SIG-M5 (cell line): ENCODE measurements at regions not wholly inside any gene's neighbourhood (a gene's known extent, or its start where the extent isn't known, plus 50 kb on each side); places are given as distances from the start of the nearest gene placed in this dataset.

Experiments
- DNase-seq: peaks from one replicate; lab custom pipeline; 2025; lab: John Stamatoyannopoulos, UW

DNA sequence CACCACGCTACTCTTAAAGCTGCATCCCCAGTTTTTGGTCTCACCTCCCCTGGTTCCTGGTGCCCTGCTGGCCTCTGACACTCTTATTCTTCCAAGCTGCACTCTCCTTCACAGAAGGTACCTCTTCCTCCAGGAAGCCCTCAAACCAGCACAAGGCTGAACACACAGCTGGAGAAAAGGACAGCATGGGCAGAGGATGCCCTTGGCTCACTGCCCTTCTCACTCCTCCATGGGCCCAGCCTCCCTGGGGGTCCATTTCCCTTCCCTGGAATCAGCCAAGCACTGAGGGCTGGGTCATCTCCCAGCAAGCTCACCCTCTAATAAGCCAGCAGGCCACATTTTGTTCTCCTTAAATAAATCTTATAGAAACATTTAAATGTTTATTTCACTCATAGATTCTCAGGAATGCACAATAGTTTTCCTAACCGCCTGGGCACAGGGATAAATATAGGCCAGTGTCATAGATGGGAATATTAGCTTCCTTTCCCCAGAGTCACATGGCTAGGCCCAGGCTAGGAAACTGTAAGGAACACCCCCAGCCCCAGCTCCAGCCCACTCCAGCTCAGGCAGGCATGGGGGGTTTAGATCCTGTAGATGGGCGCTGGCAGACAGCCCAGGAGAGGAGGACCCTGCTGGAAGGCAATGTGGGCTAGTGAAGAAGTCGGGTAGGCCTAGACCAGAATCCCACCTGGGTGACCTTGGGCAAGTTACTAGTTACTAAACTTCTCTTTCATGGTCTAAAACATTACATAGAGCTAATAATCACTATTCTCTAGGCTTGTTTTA, 51.5 kb downstream of the IRAG1 start:
- DNase-seq = no peak

DNA sequence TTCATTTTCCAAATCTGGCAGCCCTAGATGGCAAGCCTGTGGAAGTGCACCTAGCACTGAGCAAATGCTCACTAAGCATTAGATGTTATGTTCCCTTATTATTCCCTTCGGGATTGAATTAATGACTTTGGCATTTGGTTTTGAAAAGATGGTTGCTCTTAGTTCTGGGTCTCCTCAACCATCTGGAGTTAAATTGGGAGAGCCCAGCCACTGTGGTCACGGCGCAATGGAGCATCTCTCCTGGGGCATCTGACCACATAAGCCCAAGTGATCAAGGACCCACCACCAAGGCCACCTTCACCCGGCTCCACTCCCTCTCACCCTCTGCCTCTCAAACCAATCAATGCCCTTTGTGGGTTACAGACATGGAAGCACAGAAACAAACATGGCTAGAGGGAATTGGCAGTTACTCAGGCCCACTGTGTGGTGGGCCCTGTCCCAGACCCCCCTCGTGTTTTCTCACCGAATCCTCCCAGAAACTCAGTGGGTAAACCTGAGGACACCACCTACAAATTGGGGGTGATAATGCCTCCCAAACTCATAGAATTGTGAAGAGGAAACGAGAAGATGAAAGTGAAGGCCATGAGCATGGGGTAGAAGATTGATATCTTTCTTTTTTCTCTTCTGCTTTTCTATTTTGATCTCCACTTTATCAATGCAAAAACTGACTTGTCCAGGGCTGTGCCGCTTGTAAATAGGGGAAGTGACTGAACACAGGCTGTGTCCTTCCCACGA, 52.2 kb downstream of the IRAG1 start:
- DNase-seq = peak; percentile 32

DNA sequence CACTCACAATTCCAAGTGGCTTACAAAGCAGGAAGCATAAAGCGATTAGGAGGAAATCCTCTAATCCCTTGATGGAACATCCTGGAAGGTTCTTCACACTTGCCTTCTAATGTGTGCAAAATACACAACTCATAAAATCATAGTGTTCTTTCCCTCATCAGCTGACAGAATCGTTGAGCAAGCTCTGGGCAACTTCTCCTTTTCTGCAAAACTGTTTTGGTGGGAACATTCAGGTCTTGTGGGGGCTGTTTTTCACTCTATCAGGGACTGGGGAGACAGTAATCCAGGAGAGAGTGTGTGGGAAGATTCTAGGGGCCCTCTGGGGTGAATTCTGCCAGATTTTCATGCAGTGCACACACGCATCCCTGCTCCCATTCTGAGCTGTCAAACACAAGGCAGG, 53.2 kb downstream of the IRAG1 start:
- no peak for DNase-seq

DNA sequence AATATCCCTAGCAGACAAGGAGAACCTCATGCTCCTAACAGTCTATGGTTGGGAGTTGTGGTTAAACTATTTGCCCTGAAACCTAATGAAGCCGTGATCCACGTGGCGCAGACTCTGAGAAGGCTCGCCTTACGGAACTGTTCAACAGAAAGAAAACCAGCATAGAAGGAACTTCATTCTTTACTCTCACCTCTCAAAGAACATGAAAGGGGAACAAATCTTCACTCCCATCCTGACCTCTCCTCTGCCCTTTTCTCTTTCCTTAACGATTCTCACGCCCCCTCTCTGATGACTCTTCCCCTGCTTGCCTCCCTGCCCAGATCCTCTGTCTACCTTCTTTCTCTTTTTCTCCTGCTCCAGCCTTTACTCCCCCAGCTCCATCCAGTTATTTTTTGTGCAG, 54.2 kb downstream of the IRAG1 start:
- no peak for DNase-seq

DNA sequence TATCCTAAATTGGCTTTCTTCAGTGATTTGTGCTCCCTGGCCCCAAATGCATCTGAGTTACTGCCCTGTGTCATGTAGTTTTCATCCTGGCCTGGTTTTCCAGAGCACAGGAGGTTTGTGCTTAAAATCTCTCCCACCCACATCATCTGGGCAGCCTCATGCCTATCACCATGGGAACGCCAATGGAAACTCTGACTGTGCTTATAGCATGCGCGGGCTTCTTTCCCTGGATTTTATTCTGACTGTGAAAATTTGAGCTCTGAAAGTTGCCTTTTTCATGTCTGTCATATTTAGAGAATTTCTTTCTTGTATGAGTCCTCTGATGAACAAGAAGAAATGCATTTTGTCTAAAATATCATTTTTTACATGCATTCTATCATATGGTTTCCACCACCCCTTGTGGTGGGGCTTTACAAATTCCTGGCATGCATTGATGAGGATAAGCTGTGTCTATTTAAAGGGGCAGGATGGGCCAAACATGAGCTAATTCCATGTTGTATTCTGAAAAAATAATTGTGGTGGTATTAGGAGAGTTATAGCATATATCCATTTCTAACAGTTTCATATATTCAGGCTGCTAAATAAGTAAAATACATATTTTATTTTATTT, 55.1 kb downstream of the IRAG1 start:
- DNase-seq = no peak

DNA sequence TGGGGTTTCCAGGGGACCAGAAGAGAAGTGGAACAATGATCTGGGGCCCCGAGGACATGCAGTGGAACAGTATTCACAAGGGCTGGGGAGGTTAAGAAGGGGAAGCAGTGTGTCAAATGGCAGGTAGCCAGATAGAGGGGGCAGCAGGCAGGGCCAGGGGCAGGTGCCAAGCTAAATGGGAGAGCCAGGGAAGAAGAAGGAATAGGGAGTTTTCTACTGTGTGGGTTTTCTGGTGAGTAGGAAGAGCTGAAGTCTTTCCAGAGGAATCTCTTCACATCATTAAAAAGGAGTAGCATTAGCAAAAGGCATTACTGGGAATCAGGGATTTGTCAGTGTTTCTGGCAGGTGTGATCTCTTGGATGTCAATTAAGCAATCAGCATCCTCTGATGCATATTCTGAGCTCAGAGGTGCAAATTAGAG, 55.8 kb downstream of the IRAG1 start:
- DNase-seq = no peak

DNA sequence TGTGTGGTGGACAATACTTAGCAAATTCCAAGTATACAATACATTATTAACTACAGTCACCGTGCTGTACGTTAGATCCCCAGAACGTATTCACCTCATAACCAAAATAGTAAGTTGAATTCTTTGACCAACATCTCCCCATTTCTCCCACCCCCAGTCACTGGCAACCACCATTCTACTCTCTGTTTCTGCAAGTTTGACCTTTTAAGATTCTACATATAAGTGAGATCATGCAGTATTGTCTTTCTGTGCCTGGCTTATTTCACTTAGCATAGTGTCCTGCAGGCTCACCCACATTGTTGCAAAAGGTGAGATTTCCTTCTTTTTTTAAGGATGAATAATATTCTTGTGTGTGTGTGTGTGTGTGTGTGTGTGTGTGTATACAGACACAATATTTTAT, 59.1 kb downstream of the IRAG1 start:
- DNase-seq = no peak

DNA sequence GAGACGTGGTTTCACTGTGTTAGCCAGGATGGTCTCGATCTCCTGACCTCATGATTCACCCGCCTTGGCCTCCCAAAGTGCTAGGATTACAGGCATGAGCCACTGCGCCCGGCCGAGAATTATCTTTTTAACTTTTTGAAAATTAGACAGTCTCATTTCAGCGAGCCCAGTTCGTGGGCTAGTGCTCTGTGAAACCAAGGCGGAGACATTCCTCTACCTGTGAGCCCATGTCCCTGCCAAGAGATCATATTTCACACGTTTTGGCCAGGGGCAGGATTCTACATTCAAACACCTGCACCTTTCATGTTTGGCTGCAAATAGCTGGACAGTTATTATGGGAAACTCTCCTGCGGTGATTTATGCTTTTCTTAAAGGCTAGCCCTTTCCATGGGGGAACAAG, 60.3 kb downstream of the IRAG1 start:
- no peak for DNase-seq

DNA sequence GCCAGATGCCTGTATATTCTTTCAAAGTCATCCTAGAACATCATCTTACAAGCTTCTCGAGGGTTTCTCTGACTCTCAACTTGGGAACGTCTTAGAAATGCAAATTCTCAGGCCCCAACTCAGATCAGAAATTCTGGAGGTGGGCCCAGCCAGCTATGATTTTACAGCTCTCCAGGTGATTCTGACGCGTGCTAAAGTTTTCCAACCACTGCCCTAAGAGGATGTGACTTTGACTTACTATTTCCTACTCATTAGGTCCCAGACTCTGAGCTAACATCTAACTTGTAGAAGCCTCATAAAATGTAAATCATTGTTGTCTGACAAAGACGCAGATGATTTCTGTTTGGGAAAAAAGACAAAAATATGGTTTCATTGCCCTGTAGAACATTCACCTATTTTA, 61.1 kb downstream of the IRAG1 start:
- DNase-seq = no peak

DNA sequence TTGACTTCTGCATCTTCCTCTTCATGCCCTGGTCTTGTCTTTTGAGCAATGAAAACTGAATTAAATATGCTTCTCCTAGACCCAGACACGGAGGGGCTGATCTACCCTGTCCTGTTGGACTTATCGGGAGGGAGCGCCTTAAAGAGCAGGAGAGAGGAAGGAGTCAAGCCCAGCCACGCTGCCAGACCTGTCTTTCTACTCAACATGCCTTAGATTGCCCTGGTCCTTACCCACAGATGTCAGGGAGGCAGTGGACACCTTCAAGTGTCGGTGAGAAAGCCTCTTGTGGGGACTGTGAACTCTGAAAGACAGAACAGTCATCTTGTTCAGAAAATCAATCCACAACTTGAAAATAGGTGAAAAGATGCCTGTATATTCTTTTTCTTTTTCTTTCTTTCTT, 61.8 kb downstream of the IRAG1 start:
- no peak for DNase-seq

DNA sequence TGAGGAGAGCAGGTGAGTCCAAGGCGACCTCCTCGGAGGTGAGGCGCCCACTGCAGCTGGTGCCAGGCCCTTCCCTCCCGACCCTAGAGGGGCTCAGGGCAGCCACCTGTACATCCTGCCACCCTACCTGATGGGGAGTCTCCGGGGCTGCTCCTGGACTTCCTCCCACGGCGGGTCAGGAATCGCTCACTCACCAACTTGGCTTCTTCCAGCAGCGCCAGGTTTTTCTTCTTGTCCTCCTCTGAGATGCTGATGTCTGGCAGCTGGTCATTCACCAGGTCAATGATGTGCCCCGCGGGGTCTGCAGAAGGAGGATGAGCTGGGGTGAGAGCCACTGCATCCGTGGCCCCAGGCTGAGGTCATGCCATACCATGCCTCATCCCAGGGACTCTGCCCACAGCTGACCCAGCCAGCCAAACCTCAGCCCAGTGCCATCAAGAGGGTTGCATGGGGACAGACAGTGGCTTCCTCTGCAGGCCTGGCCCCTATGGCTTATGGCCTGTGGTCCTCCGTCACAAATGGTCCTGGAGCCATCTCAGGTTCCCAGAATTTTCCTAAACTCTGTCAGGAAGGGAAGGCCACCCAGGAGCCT, 61.0 kb upstream of the LYVE1 start:
- DNase-seq = no peak

DNA sequence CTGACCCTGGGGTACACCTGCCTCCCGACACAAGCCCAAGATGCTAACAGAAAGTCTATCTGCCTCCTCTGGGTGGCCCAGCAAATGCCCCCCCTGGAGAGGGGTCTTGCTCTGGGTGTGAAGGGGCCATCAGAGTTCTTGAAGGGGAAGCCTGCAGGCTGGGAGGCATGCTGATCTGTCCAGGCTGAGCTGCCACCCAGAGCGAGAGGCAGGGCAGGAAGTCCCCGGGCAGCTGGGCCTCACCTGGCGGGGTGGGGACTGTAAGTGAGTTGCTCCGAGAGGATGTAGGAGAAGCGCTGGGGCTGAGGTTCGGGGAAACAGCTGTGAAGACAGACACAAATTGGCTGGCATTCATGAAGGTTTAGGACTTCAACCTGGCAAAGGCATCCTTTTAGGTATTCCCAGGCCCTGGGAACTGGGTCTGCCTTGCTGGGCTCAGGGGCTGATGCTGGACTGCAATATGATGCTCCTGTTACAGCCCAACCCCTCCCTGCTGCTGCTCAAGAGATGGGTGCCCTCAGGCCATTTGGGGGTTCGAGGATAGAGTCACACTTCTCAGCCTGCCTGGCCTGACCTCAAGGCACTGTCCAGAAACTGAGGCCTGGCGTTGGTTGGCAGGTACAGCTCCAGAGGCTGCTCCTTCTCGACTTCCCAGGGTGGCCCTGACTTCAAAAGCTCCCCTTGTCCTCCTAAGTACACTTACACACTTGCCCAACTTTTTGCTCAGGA, 60.2 kb upstream of the LYVE1 start:
- no peak for DNase-seq

DNA sequence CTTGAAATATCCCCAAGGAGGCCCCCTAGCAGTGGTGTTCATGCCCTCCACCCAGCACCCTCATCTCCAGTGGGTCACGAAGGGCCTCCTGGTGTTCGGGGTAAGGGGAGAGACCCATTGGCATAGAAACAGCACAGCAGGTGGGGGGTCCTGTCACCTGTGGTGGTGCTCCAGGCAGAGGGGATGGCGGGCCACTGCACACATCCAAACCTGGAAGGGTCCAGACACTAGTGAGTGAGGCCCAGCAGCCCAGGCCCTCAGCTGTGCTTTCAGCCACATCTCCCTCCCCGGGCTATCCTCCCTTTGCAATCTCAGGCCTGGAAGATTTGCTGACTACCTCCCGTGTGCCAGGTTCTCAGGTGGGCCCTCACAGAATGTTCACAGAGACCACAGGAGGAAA, 59.4 kb upstream of the LYVE1 start:
- DNase-seq = no peak

DNA sequence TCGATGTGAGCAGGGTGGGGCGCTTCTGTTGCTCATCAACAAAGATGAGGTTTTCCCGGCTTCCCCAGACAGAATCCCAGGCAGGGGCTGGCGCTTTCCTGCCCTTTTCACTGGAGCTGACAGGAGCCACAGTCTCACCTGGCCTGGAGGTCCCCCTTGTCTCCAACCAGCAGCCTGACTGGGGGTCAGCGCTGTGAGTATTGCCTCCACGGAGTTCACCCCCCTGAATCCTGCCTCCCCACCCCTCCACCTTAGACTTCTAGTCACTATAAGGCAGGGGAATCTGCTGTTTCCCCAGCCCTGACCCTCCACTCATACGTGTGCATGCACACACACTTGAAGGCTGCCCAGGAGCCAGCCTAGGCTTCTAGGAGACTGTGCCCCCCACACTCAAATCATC, 58.8 kb upstream of the LYVE1 start:
- no peak for DNase-seq

DNA sequence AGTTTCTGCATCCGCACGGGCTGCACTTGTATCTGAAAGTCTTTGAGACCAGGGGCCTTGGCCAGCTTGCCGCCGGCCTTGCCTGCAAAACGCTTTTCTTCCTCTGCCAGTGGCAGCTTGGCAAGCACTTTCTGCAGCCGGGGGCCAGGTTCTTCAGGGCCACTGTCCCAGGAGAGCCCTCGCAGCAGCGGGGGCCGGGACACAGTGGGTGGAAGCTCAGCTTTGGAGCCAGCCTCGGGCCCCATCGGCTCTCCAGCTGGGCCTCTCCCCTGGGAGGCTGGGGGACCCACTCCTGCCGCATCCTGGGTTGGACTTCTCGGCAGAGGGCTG, 57.5 kb upstream of the LYVE1 start:
- no peak for DNase-seq

DNA sequence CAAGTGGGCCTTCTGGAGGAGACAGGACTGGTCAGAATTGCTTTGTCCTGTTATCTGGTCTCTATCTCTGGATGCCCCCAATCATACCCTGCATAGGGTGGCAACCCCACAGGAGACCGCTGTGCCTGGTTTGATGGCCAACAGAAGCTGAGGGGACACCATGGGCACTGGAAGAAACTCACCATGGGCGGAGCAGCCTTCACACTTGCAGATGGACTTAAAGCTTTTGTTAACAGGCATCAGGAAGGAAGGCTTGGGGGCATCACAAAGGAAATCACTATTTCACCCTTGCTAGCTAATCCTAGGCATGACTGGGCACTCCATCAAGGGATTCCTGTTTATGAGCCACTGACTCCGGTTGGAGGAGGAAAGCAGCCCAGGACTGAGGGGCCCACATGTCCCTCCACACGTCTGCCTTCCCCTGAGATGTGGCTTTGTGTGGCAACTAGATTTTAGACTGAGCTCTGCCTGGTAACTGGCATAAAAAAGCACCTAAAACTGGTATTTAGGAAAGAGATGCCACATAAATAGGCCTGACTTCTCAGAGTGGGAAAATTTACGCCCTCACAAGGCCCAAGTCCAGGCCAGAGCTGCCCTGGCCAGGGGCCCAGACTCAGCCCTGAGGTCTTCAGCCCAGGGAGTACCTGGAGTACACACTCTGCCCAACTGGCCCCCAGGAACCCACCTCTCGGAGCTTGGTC, 57.0 kb upstream of the LYVE1 start:
- no peak for DNase-seq

DNA sequence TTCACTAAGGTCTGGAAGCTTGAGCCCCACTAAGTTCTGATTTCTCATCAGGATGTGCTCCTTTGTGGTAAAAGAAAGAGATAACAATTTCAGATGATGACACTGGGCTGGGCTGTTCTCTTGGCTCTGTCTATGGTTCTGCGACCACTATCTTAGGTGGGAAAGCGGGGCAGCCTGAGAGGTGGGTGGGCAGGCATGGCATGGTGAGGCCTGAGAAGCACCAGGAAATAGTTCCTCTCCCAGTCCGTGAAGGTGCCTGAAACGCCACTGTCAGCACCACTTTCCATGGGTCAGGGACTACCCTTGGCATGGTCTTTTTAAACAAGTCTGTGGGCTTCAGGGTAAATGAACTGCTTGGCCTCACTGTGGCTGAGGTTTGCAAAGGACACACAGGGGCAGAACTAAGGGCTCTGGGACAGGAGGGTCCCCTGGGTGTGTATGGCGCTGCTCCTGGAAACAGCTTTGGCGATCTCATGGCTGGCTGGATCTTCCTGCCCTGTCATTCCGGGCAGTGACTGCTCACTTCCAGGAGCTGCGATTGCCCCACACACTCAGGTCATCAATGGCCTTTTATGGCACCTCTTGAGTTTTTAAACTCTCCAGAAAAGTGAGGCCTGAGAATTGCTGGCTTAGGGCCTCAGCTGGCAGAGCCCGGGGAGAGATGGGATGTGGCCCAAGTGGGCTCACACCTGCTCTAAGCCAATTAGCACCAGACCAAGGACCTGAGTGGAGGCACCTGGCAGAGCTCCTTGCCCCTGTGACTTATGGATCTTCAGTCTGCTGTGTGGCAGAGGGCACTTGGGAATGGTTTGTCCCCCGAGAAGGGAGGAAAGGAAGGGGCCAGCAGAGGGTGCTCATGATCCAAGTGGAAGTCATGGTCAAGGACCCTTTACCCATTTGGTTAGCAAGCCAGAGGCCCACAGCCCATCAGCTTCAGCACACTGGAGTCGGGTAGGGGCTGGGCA, 55.6 kb upstream of the LYVE1 start:
- DNase-seq = no peak

DNA sequence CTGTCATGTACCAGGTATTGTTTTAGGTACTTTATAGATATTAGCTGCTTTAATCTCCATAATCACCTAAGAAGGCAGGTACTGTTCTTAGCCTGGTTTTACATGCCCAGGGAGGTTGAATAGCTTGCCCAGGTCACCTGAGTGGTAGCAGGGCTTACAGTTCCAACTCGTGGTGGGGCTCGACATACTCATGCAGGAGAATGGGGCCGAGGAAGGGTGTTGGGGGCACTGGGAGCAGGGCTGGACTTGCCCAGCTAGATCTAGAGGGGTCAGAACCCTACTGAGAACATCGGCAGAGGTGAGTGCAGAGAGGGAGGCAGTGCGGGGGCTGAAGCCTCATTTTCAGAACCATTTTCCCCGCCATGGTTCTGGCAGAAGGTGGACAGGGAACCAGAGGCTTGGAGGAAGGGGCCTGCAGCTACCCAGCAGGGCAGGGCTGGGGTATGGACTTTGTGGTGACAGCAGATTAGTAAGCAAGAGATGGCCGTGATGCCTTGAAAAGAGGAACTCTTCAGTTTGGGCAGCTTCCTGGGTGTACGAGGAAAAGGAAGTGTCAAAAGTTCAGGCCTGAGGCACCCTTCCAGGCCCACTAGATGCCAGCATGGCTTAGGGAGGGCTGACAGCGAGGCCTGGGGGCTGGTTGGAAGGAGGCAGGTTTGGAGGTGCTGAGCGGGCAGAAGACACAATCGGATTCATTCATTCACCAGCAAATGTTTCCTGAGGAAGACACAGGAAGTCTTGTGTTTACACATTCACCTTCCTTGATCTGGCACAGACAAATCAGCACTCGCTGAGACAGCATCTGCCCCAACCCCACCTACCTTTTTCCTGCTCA, 54.7 kb upstream of the LYVE1 start:
- DNase-seq = peak; percentile 73

DNA sequence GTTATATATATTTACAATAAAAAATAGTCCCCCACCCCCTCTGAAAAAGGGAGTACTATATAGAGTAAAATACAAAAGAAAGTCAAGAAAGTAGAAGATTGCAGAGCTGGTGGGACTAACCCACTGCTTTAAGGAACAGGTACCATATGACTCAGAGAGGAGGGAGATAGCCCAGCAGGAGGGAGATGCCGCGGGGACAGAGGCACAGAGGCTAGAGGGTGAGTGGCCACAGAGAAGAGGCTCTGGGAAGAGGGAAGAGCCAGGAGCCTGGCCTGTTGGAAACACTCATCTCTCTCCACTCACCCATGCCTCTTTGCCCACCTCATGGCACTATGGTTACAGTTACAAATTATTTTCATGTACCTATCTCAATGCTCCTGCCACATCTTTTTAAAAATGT, 53.6 kb upstream of the LYVE1 start:
- no peak for DNase-seq
